HG03575 (cell line): ENCODE measurements at regions not wholly inside any gene's neighbourhood (a gene's known extent, or its start where the extent isn't known, plus 50 kb on each side); places are given as distances from the start of the nearest gene placed in this dataset.
"Not testable (repeated sequence)": the region's sequence is repeated elsewhere in the genome, so short reads cannot be mapped to it uniquely, and the experiment has no call there.

Experiments
- ATAC-seq: cut with Tn5 transposase; IDR thresholded peaks from one replicate; pipeline ENCODE4 v1.9.1; 2021; ENCODE audit not compliant: unreplicated experiment, insufficient number of reproducible peaks, low FRiP score; ENCODE audit errors: extremely low read depth

- ATAC-seq = no peak
Measured at GRCh38 chr13:56400774-56401173, 739.9 kb upstream of the PRR20A start.

GRCh38 chr13:56412856-56413255 lies 727.9 kb upstream of the PRR20A start:
- no peak for ATAC-seq

- no peak for ATAC-seq
Measured at GRCh38 chr13:56424246-56424645, 716.5 kb upstream of the PRR20A start.

GRCh38 chr13:56457535-56458190 lies 683.1 kb upstream of the PRR20A start:
- no peak for ATAC-seq

GRCh38 chr13:56459286-56459685 lies 681.4 kb upstream of the PRR20A start:
- no peak for ATAC-seq

GRCh38 chr13:56501750-56502149 lies 639.0 kb upstream of the PRR20A start:
- no peak for ATAC-seq

- no peak for ATAC-seq
Measured at GRCh38 chr13:56510836-56511235, 629.9 kb upstream of the PRR20A start.

- ATAC-seq = not testable (repeated sequence)
Measured at GRCh38 chr13:56512336-56512735, 628.4 kb upstream of the PRR20A start.

- no peak for ATAC-seq
Measured at GRCh38 chr13:56515441-56515840, 625.3 kb upstream of the PRR20A start.

GRCh38 chr13:56528040-56528790 lies 612.5 kb upstream of the PRR20A start:
- no peak for ATAC-seq

- ATAC-seq = no peak
Measured at GRCh38 chr13:56530096-56530495, 610.6 kb upstream of the PRR20A start.

GRCh38 chr13:56547921-56548320 lies 592.8 kb upstream of the PRR20A start:
- ATAC-seq = not testable (repeated sequence)

- no peak for ATAC-seq
Measured at GRCh38 chr13:56558698-56559320, 581.9 kb upstream of the PRR20A start.

GRCh38 chr13:56561327-56561726 lies 579.4 kb upstream of the PRR20A start:
- ATAC-seq = no peak

GRCh38 chr13:56563663-56564062 lies 577.1 kb upstream of the PRR20A start:
- ATAC-seq = no peak

GRCh38 chr13:56586976-56587375 lies 553.7 kb upstream of the PRR20A start:
- ATAC-seq = no peak

GRCh38 chr13:56615572-56615971 lies 525.1 kb upstream of the PRR20A start:
- ATAC-seq = no peak

- ATAC-seq = no peak
Measured at GRCh38 chr13:56622840-56623239, 517.9 kb upstream of the PRR20A start.

GRCh38 chr13:56628886-56629285 lies 511.8 kb upstream of the PRR20A start:
- ATAC-seq = not testable (repeated sequence)

- not testable (repeated sequence) for ATAC-seq
Measured at GRCh38 chr13:56631060-56631459, 509.7 kb upstream of the PRR20A start.
